ENCODE measurements at regions not wholly inside any gene's neighbourhood (a gene's known extent, or its start where the extent isn't known, plus 50 kb on each side); places are given as distances from the start of the nearest gene placed in this dataset.

DNA sequence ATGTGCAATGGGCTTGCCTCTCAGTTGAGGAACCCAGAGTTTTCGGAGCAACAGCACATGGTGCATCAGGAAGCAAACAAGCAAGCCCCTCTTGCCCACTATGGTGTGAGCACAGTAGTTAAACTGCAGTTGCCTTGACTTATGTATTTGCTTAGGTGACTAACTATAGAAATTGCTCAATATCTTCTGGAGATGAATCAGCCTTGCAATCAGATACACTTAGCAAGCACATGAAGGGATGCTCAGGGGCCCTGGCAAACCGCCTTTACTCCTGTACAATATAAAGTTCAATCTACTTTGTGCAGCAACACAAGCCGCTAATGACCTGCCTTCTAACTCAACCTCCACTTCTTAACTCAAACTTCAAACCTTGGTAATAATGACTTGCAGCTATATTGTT lies 581.7 kb upstream of the RIOK2 start:
- TF ChIP-seq EZH2phosphoT487 (IDR thresholded peaks at IDR 0.05; ENCODE audit: insufficient read depth, low read depth) (no peak), EZH2 (IDR thresholded peaks at IDR 0.05; ENCODE audit: insufficient read depth, poor library complexity, severe bottlenecking) (no peak)

DNA sequence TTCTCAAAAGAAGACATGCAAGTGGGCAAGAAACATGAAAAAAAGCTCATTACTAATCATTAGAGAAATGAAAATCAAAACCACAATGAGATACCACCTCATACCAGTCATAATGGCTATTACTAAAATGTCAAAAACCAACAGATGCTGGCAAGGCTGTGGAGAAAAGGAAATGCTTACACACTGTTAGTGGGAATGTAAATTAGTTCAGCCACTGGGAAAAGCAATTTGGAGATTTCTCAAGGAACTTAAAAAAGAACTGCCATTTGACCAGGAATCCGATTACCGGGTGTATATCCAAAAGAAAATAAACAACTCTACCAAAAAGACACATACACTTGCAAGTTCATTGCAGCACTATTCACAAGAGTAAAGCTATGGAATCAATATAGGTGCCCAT lies 595.4 kb upstream of the RIOK2 start:
- H2AFZ ChIP-seq = no peak overlapping the region
- H3K4me2 ChIP-seq (ENCODE audit: unreplicated experiment) = no peak overlapping the region
- H3K79me2 ChIP-seq (ENCODE audit: insufficient read depth) = no peaks in the 10 kb centered on the region
- 63 to 64% methylated on average over 2 of the region's 2 CpGs for WGBS, 2 experiments (ENCODE audit: low coverage in 1 of 2, low lambda C conversion rate in 2 of 2, missing lambda C conversion rate in 2 of 2)
- no peaks in the 10 kb centered on the region for H3K36me3 ChIP-seq (ENCODE audit: low read depth)
- H3K4me1 ChIP-seq (ENCODE audit: insufficient read depth) = no peaks in the 10 kb centered on the region
- DNase-seq = peak; percentile 6
- no peaks in the 10 kb centered on the region for H3K27me3 ChIP-seq (replicated peaks; ENCODE audit: insufficient read depth)
- no peaks in the 10 kb centered on the region for H3F3A ChIP-seq (ENCODE audit: insufficient read depth)
- no peak overlapping the region for H3K9ac ChIP-seq
- TF ChIP-seq EZH2phosphoT487 (IDR thresholded peaks at IDR 0.05; ENCODE audit: insufficient read depth, low read depth) = no peak
- no peak for TF ChIP-seq EZH2 (IDR thresholded peaks at IDR 0.05; ENCODE audit: insufficient read depth, poor library complexity, severe bottlenecking)
- no peaks in the 10 kb centered on the region for H4K20me1 ChIP-seq (ENCODE audit: insufficient read depth)
- in situ Hi-C loops (cut with MboI) = no loop called here
- no peak overlapping the region for H3K27ac ChIP-seq
- H3K9me3 ChIP-seq (ENCODE audit: low read depth) = no peaks in the 10 kb centered on the region
- H3K4me3 ChIP-seq = no peak overlapping the region
- H3K9me2 ChIP-seq (ENCODE audit: insufficient read depth) = 0 out of 2 replicates have a peak, but pooled peaks cover 2% of the 10 kb centered on the region

More for the DNA sequence above, 581.7 kb upstream of the RIOK2 start:
- peak; percentile 66 for DNase-seq
- Histone ChIP-seq H3K9me2 (ENCODE audit: insufficient read depth) (no peaks in the 10 kb centered on the region), H3K36me3 (ENCODE audit: low read depth) (no peaks in the 10 kb centered on the region), H3K9ac (no peak overlapping the region), H2AFZ (no peak overlapping the region), H3K4me3 (no peak overlapping the region), H3K27me3 (replicated peaks; ENCODE audit: insufficient read depth) (no peaks in the 10 kb centered on the region), H3K4me1 (ENCODE audit: insufficient read depth) (no peaks in the 10 kb centered on the region), H3K4me2 (ENCODE audit: unreplicated experiment) (no peak overlapping the region), H4K20me1 (ENCODE audit: insufficient read depth) (no peaks in the 10 kb centered on the region), H3K27ac (no peak overlapping the region), H3K9me3 (ENCODE audit: low read depth) (no peaks in the 10 kb centered on the region), H3F3A (ENCODE audit: insufficient read depth) (no peaks in the 10 kb centered on the region), H3K79me2 (ENCODE audit: insufficient read depth) (no peaks in the 10 kb centered on the region)
- WGBS, 2 experiments (ENCODE audit: low coverage in 1 of 2, low lambda C conversion rate in 2 of 2, missing lambda C conversion rate in 2 of 2) = 85 to 96% methylated on average over 3 of the region's 3 CpGs
- in situ Hi-C loops (cut with MboI) = no loop called here

DNA sequence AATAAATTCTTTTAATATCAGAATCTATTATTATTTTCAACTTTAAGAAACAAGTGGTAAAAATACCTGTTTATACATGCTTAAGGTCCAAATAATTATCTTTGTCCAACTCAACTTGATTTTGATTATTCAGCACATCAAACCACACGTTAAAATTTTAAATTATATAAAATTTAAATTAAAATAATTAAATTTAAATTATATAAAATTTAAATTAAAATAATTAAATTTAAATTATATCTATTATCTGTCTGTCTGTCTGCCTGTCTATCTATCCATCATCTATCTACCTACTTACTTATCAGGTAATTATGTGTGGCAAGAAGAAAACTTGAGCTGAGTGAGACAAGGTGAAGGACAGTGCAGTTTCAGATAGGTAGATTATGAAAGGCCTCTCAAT lies 605.3 kb upstream of the RIOK2 start:
- in situ Hi-C loops (cut with MboI) = no loop called here
- no peaks in the 10 kb centered on the region for H4K20me1 ChIP-seq (ENCODE audit: insufficient read depth)
- no peaks in the 10 kb centered on the region for H3K79me2 ChIP-seq (ENCODE audit: insufficient read depth)
- no peak for DNase-seq
- no peak overlapping the region for H3K9ac ChIP-seq
- H3K36me3 ChIP-seq (ENCODE audit: low read depth) = no peaks in the 10 kb centered on the region
- H3K9me2 ChIP-seq (ENCODE audit: insufficient read depth) = no peaks in the 10 kb centered on the region
- no peaks in the 10 kb centered on the region for H3F3A ChIP-seq (ENCODE audit: insufficient read depth)
- no peak for TF ChIP-seq EZH2 (IDR thresholded peaks at IDR 0.05; ENCODE audit: insufficient read depth, poor library complexity, severe bottlenecking)
- TF ChIP-seq EZH2phosphoT487 (IDR thresholded peaks at IDR 0.05; ENCODE audit: insufficient read depth, low read depth) = no peak
- H3K27ac ChIP-seq = no peak overlapping the region
- H3K27me3 ChIP-seq (replicated peaks; ENCODE audit: insufficient read depth) = no peaks in the 10 kb centered on the region
- H2AFZ ChIP-seq = no peak overlapping the region
- 46 to 60% methylated on average over 1 of the region's 1 CpG for WGBS, 2 experiments (ENCODE audit: low coverage in 1 of 2, low lambda C conversion rate in 2 of 2, missing lambda C conversion rate in 2 of 2)
- H3K4me1 ChIP-seq (ENCODE audit: insufficient read depth) = no peaks in the 10 kb centered on the region
- H3K4me2 ChIP-seq (ENCODE audit: unreplicated experiment) = no peak overlapping the region
- H3K4me3 ChIP-seq = no peak overlapping the region
- H3K9me3 ChIP-seq (ENCODE audit: low read depth) = no peaks in the 10 kb centered on the region

DNA sequence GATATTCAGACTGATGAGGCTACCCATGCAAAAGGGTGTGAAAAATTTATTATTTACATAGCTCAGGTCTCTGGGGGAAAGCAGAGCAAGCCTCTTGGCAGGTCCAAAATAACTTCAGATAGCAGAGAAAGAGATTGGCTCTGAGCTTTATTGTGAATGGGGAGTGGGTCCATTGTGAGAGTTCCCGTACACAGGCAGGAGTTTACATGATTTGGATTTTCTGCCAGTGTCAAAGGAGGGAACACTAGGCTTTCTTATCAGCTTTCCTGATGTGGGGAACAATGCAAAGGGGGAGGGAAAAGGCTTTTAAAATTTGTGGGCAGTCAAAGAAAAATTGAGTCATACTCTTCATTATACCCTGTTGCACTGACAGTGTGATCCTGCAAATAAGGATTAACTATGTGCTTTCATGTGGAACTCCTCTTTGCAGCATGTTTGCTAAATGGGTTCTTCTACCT lies 615.0 kb upstream of the RIOK2 start:
- H3K27ac ChIP-seq = no peak overlapping the region
- no peak overlapping the region for H3K4me2 ChIP-seq (ENCODE audit: unreplicated experiment)
- no peaks in the 10 kb centered on the region for H3F3A ChIP-seq (ENCODE audit: insufficient read depth)
- no peak overlapping the region for H3K9ac ChIP-seq
- no peak for DNase-seq
- H3K79me2 ChIP-seq (ENCODE audit: insufficient read depth) = no peaks in the 10 kb centered on the region
- H3K36me3 ChIP-seq (ENCODE audit: low read depth) = no peaks in the 10 kb centered on the region
- TF ChIP-seq EZH2 (IDR thresholded peaks at IDR 0.05; ENCODE audit: insufficient read depth, poor library complexity, severe bottlenecking) (no peak), EZH2phosphoT487 (IDR thresholded peaks at IDR 0.05; ENCODE audit: insufficient read depth, low read depth) (no peak)
- H3K4me1 ChIP-seq (ENCODE audit: insufficient read depth) = no peaks in the 10 kb centered on the region
- no peaks in the 10 kb centered on the region for H3K9me2 ChIP-seq (ENCODE audit: insufficient read depth)
- no peaks in the 10 kb centered on the region for H3K27me3 ChIP-seq (replicated peaks; ENCODE audit: insufficient read depth)
- in situ Hi-C loops (cut with MboI) = no loop called here
- no peak overlapping the region for H2AFZ ChIP-seq
- no peaks in the 10 kb centered on the region for H3K9me3 ChIP-seq (ENCODE audit: low read depth)
- no peak overlapping the region for H3K4me3 ChIP-seq
- WGBS, 2 experiments (ENCODE audit: low coverage in 1 of 2, low lambda C conversion rate in 2 of 2, missing lambda C conversion rate in 2 of 2) = 32 to 41% methylated on average over 1 of the region's 1 CpG
- no peaks in the 10 kb centered on the region for H4K20me1 ChIP-seq (ENCODE audit: insufficient read depth)

DNA sequence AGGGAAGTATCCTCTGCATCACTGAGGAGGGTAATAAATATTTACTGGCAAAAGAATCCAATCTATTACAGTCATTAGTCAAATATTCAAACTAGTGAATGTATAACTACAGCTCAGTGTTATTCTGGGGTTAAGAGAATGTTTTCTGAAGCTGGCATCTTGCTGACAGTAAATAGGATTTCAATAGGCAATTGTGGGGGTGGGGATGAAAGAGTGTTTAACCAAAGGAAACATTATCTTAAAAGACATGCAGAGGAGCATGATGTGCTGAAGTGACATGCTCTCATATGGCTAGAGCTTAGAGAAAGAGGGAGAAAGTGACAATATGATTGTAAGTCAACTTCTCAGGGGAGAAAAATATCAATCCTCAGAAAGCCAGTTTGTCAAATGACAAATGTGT lies 618.4 kb upstream of the RIOK2 start:
- Histone ChIP-seq H3K9me3 (ENCODE audit: low read depth) (no peaks in the 10 kb centered on the region), H3K27ac (no peak overlapping the region)

More for the DNA sequence above, 618.4 kb upstream of the RIOK2 start:
- Histone ChIP-seq H3K79me2 (ENCODE audit: insufficient read depth) (no peaks in the 10 kb centered on the region), H3K9me2 (ENCODE audit: insufficient read depth) (no peaks in the 10 kb centered on the region), H3K4me2 (ENCODE audit: unreplicated experiment) (no peak overlapping the region), H4K20me1 (ENCODE audit: insufficient read depth) (no peaks in the 10 kb centered on the region), H3K9ac (no peak overlapping the region), H3K4me1 (ENCODE audit: insufficient read depth) (no peaks in the 10 kb centered on the region), H3K4me3 (no peak overlapping the region), H3K27me3 (replicated peaks; ENCODE audit: insufficient read depth) (no peaks in the 10 kb centered on the region), H3K36me3 (ENCODE audit: low read depth) (no peaks in the 10 kb centered on the region), H3F3A (ENCODE audit: insufficient read depth) (no peaks in the 10 kb centered on the region), H2AFZ (no peak overlapping the region)
- in situ Hi-C loops (cut with MboI) = no loop called here
- no peak for TF ChIP-seq EZH2phosphoT487 (IDR thresholded peaks at IDR 0.05; ENCODE audit: insufficient read depth, low read depth)
- no peak for DNase-seq

Data from GM23248 (cell line).